H1 (cell line): ENCODE measurements at regions not wholly inside any gene's neighbourhood (a gene's known extent, or its start where the extent isn't known, plus 50 kb on each side); places are given as distances from the start of the nearest gene placed in this dataset.

ENCODE experiments used
- CTCF ChIA-PET: fragments of 300-600 bp; sonication (Branson Sonifier 250); formaldehyde crosslinking; loops from one replicate; lab custom pipeline; 2021; ENCODE audit not compliant: partially characterized antibody; lab: Charles Lee
- POLR2A ChIA-PET: fragments of 300-600 bp; sonication (Branson Sonifier 250); formaldehyde crosslinking; loops from one replicate; lab custom pipeline; 2021; ENCODE audit warnings: inconsistent platforms; ENCODE audit not compliant: partially characterized antibody; lab: Charles Lee
- DNase-seq, 2 experiments: peaks; one replicate each; pipeline versions ENCODE4 v3.0.0 to v3.0.0-alpha.2; 2010 to 2022; ENCODE audit warnings: low spot score in 2 of 2, low read depth in 1 of 2, mixed read lengths in 1 of 2
- FAIRE-seq: peaks from 2 replicates; lab custom pipeline; 2011; peaks lifted over from hg19 to GRCh38; lab: Jason Lieb, UNC
- H2AFZ ChIP-seq: 2 replicates; pipeline ENCODE4 v1.8.1; 2012; ENCODE audit warnings: low read length, inconsistent platforms
- H2AK5ac ChIP-seq: 2 replicates; pipeline ENCODE4 v1.6.1; 2013; ENCODE audit warnings: low read depth, low read length
- H2BK120ac ChIP-seq: replicated peaks from 2 replicates; pipeline ENCODE3; 2013; ENCODE audit warnings: low read depth, low read length, inconsistent platforms
- H2BK12ac ChIP-seq: 2 replicates; pipeline ENCODE4 v1.6.1; 2013; ENCODE audit warnings: low read depth, low read length
- H2BK15ac ChIP-seq: 2 replicates; pipeline ENCODE4 v1.6.1; 2013; ENCODE audit warnings: low read length
- H2BK20ac ChIP-seq: 2 replicates; pipeline ENCODE4 v1.6.1; 2013; ENCODE audit warnings: low read length
- H2BK5ac ChIP-seq: 2 replicates; pipeline ENCODE4 v1.6.1; 2013; ENCODE audit warnings: low read depth, low read length
- H3K14ac ChIP-seq: 2 replicates; pipeline ENCODE4 v1.6.1; 2013; ENCODE audit warnings: inconsistent platforms; ENCODE audit not compliant: insufficient read length
- H3K18ac ChIP-seq: 2 replicates; pipeline ENCODE4 v1.6.1; 2013; ENCODE audit warnings: low read length; ENCODE audit errors: extremely low read depth
- H3K23ac ChIP-seq: 2 replicates; pipeline ENCODE4 v1.6.1; 2013; ENCODE audit warnings: inconsistent platforms; ENCODE audit not compliant: insufficient read length
- H3K23me2 ChIP-seq: 2 replicates; pipeline ENCODE4 v1.6.1; 2013; ENCODE audit warnings: low read depth, low read length
- H3K27ac ChIP-seq: 2 replicates; pipeline ENCODE4 v1.6.1; 2011; ENCODE audit warnings: low read depth, low read length, inconsistent platforms
- H3K27me3 ChIP-seq, 4 experiments: replicated peaks in 1 of 4; 1 replicate in 1 of 4; 2 replicates in 3 of 4; pipeline versions ENCODE4 v1.6.1 to v1.8.1; 2011 to 2013; ENCODE audit warnings: low read length in 3 of 4, mild to moderate bottlenecking in 3 of 4, inconsistent platforms in 2 of 4, mixed read lengths in 2 of 4, moderate library complexity in 1 of 4; ENCODE audit not compliant: control insufficient read depth in 3 of 4, insufficient read depth in 3 of 4; ENCODE audit errors: extremely low read depth in 1 of 4
- H3K36me3 ChIP-seq, 4 experiments: 2 replicates each; pipeline versions ENCODE4 v1.6.1 to v1.8.1; 2011 to 2013; ENCODE audit warnings: mild to moderate bottlenecking in 4 of 4, low read length in 3 of 4, moderate library complexity in 2 of 4, control low read depth in 1 of 4, inconsistent platforms in 1 of 4; ENCODE audit not compliant: insufficient read depth in 4 of 4, control insufficient read depth in 2 of 4
- H3K4ac ChIP-seq: replicated peaks from 2 replicates; pipeline ENCODE3; 2013; ENCODE audit warnings: low read length, low read depth, mixed read lengths, inconsistent platforms; ENCODE audit not compliant: insufficient read length
- H3K4me1 ChIP-seq, 4 experiments: replicated peaks in 1 of 4; 1 replicate in 1 of 4; 2 replicates in 3 of 4; pipeline versions ENCODE4 v1.6.1 to v1.8.1; 2011 to 2013; ENCODE audit warnings: low read length in 3 of 4, inconsistent platforms in 2 of 4, mixed read lengths in 1 of 4; ENCODE audit not compliant: insufficient read depth in 4 of 4, control insufficient read depth in 3 of 4
- H3K4me2 ChIP-seq, 2 experiments: 2 replicates each; pipeline versions ENCODE4 v1.6.1 to v1.8.1; 2011 to 2013; ENCODE audit warnings: low read depth in 2 of 2, low read length in 2 of 2, control low read depth in 1 of 2, inconsistent platforms in 1 of 2, mild to moderate bottlenecking in 1 of 2; ENCODE audit not compliant: insufficient read depth in 1 of 2
- H3K4me3 ChIP-seq, 4 experiments: fragments of 200-600, 300-600 bp in 1 of 4; sonication (generic), shearing (Covaris generic), sonication (Bioruptor Twin) in 1 of 4; 2 replicates each; pipeline versions ENCODE4 v1.5.1 to v1.8.1; 2011 to 2016; ENCODE audit warnings: low read length in 4 of 4, low read depth in 3 of 4, control low read depth in 2 of 4, inconsistent platforms in 2 of 4, mild to moderate bottlenecking in 2 of 4, mixed read lengths in 1 of 4, moderate library complexity in 1 of 4; ENCODE audit not compliant: insufficient read depth in 2 of 4; ENCODE audit errors: extremely low read depth in 1 of 4
- H3K56ac ChIP-seq: replicated peaks from 2 replicates; pipeline ENCODE3; 2013; ENCODE audit warnings: low read depth, mild to moderate bottlenecking, mixed read lengths, low read length, inconsistent platforms; ENCODE audit not compliant: insufficient read length
- H3K79me1 ChIP-seq: 2 replicates; pipeline ENCODE4 v1.6.1; 2013; ENCODE audit warnings: low read depth, low read length, control low read depth
- H3K79me2 ChIP-seq, 2 experiments: 2 replicates each; pipeline versions ENCODE4 v1.6.1 to v1.8.1; 2012 to 2013; ENCODE audit warnings: low read length in 2 of 2, mild to moderate bottlenecking in 2 of 2, inconsistent platforms in 1 of 2; ENCODE audit not compliant: insufficient read depth in 2 of 2, control insufficient read depth in 1 of 2
- H3K9ac ChIP-seq, 4 experiments: replicated peaks in 1 of 4; 1 replicate in 1 of 4; 2 replicates in 3 of 4; pipeline versions ENCODE4 v1.6.1 to v1.8.1; 2011 to 2013; ENCODE audit warnings: low read depth in 3 of 4, low read length in 3 of 4, control low read depth in 2 of 4, mild to moderate bottlenecking in 2 of 4, moderate library complexity in 2 of 4, inconsistent platforms in 1 of 4; ENCODE audit errors: extremely low read depth in 1 of 4
- H3K9me3 ChIP-seq, 2 experiments: 2 replicates each; pipeline versions ENCODE4 v1.6.1 to v1.8.1; 2012 to 2013; ENCODE audit warnings: mild to moderate bottlenecking in 2 of 2, moderate library complexity in 2 of 2, control low read depth in 1 of 2, inconsistent platforms in 1 of 2, low read depth in 1 of 2, low read length in 1 of 2, mixed read lengths in 1 of 2; ENCODE audit not compliant: insufficient read depth in 2 of 2
- H4K20me1 ChIP-seq, 2 experiments: replicated peaks in 1 of 2; 2 replicates each; pipeline versions ENCODE3 to v1.8.1; 2011 to 2013; ENCODE audit warnings: inconsistent platforms in 2 of 2, low read length in 2 of 2, mild to moderate bottlenecking in 1 of 2; ENCODE audit not compliant: insufficient read depth in 2 of 2, control insufficient read depth in 1 of 2
- H4K5ac ChIP-seq: 2 replicates; pipeline ENCODE4 v1.6.1; 2013; ENCODE audit warnings: low read length, low read depth, mixed read lengths, inconsistent platforms; ENCODE audit not compliant: insufficient read length
- H4K8ac ChIP-seq: 2 replicates; pipeline ENCODE4 v1.8.0; 2013; ENCODE audit warnings: mild to moderate bottlenecking, moderate library complexity, low read length, inconsistent platforms; ENCODE audit not compliant: insufficient read depth; ENCODE audit errors: extremely low read depth
- H4K91ac ChIP-seq: replicated peaks from 2 replicates; pipeline ENCODE3; 2013; ENCODE audit warnings: low read length, mixed read lengths, inconsistent platforms; ENCODE audit not compliant: insufficient read length
- BRCA1 ChIP-seq: IDR thresholded peaks from 2 replicates; pipeline ENCODE4 v1.6.1; 2012; ENCODE audit warnings: low read depth, low read length, improper control_type of control experiment
- CHD2 ChIP-seq: IDR thresholded peaks from 2 replicates; pipeline ENCODE4 v1.6.1; 2012; ENCODE audit warnings: low read length, improper control_type of control experiment
- KDM1A ChIP-seq: fragments of 200-600, 300-600 bp; sonication (generic); IDR thresholded peaks from 2 replicates; pipeline ENCODE4 v1.7.1; 2016; ENCODE audit warnings: mild to moderate bottlenecking, low read length, borderline replicate concordance
- RXRA ChIP-seq: IDR thresholded peaks from 2 replicates; pipeline ENCODE4 v1.6.1; 2011; ENCODE audit warnings: low read depth, mild to moderate bottlenecking, low read length, moderate library complexity; ENCODE audit not compliant: insufficient read depth
- TCF12 ChIP-seq: IDR thresholded peaks from 2 replicates; pipeline ENCODE4 v1.6.1; 2011; ENCODE audit warnings: low read depth, mild to moderate bottlenecking, low read length
- WGBS, 2 experiments: shearing (Covaris generic) in 1 of 2; methylation state at CpG; one replicate each; pipeline versions ENCODE4 v1.1.6 to v1.1.7; 2013 to 2015; ENCODE audit warnings: low lambda C conversion rate in 2 of 2, mixed read lengths in 2 of 2, inconsistent platforms in 1 of 2, low coverage in 1 of 2, missing lambda C conversion rate in 1 of 2; ENCODE audit not compliant: insufficient replicate concordance in 2 of 2, insufficient coverage in 1 of 2, insufficient read length in 1 of 2; ENCODE audit errors: extremely low coverage in 1 of 2, missing lambda C conversion rate in 1 of 2; 5-methylcytosine and 5-hydroxymethylcytosine counted together

GRCh38 chr9:24297931-24298330 is 247.8 kb downstream of the IZUMO3 start:
- TF ChIP-seq KDM1A (no peak), CHD2 (no peak), BRCA1 (no peak), TCF12 (no peak), RXRA (no peak)
- Histone ChIP-seq H3K18ac (no peak overlapping the region), H3K79me2 (no peaks in the 10 kb centered on the region), H4K91ac (no peak overlapping the region), H3K4ac (no peak overlapping the region), H2BK20ac (no peak overlapping the region), H4K20me1 (no peaks in the 10 kb centered on the region), H2AFZ (no peak overlapping the region), H2AK5ac (no peak overlapping the region), H3K14ac (no peak overlapping the region), H2BK12ac (no peak overlapping the region), H3K23me2 (no peaks in the 10 kb centered on the region), H3K23ac (no peak overlapping the region), H4K8ac (no peak overlapping the region), H3K4me3 (no peak overlapping the region), H2BK120ac (no peak overlapping the region), H3K56ac (no peak overlapping the region), H3K9ac (no peak overlapping the region), H3K79me1 (no peaks in the 10 kb centered on the region), H3K9me3 (peaks cover 0 to 1% of the 10 kb centered on the region in 2 experiments; a peak in 1 of 4 replicates), H2BK5ac (no peak overlapping the region), H4K5ac (no peak overlapping the region), H2BK15ac (no peak overlapping the region), H3K27ac (no peak overlapping the region), H3K36me3 (no peaks in the 10 kb centered on the region), H3K4me2 (no peak overlapping the region), H3K4me1 (peaks cover 0 to 7% (median under 1%) of the 10 kb centered on the region in 4 experiments; a peak in 2 of 7 replicates), H3K27me3 (no peaks in the 10 kb centered on the region)
- ChIA-PET POLR2A (interaction anchor here (1.1 kb wide), 1 partner anchor 9 kb away, joined by 3 read pairs; no protein-coding TSS in a partner anchor), CTCF (interaction anchor here (0.7 kb wide), 1 partner anchor 325 kb away, joined by 3 read pairs; no protein-coding TSS in a partner anchor)
- no peak for DNase-seq
- 93% methylated on average over 2 of the region's 2 CpGs; no CpG with 5 or more reads in 1 of the 2 experiments for WGBS, 2 experiments
- FAIRE-seq = no peak
